ENCODE measurements at regions not wholly inside any gene's neighbourhood (a gene's known extent, or its start where the extent isn't known, plus 50 kb on each side); places are given as distances from the start of the nearest gene placed in this dataset.

DNA sequence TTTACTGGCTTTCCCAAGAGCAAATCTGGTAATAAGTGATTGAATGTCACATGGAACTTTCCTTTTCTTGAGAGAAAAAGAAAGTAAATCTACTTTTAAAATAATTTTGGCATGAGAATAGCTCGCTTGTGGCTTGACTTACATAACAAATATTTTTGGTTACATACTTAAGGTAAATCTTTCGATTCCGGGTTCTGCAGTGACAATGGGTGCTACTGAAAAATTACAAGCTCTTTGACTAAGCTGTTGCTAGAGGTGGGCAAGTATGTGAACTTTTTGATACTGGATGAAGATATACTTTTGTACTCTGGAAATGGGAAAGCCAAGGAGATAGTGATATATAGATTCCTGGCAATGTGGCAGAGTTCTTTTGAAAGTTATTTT lies 51.9 kb upstream of the OTOL1 start:
- H3K27ac Mint-ChIP-seq = no peak overlapping the region
- DNase-seq = no peak
- H3K36me3 Mint-ChIP-seq (ENCODE audit: low read depth) = no peaks in the 10 kb centered on the region
- no peak overlapping the region for H3K4me3 Mint-ChIP-seq
- H3K9me3 Mint-ChIP-seq = peaks cover 10% of the 10 kb centered on the region
- no peaks in the 10 kb centered on the region for H3K27me3 Mint-ChIP-seq (ENCODE audit: insufficient read depth)
- no peaks in the 10 kb centered on the region for H3K4me1 Mint-ChIP-seq (ENCODE audit: low read depth)
- TF ChIP-seq CTCF (IDR thresholded peaks at IDR 0.05) = no peak

DNA sequence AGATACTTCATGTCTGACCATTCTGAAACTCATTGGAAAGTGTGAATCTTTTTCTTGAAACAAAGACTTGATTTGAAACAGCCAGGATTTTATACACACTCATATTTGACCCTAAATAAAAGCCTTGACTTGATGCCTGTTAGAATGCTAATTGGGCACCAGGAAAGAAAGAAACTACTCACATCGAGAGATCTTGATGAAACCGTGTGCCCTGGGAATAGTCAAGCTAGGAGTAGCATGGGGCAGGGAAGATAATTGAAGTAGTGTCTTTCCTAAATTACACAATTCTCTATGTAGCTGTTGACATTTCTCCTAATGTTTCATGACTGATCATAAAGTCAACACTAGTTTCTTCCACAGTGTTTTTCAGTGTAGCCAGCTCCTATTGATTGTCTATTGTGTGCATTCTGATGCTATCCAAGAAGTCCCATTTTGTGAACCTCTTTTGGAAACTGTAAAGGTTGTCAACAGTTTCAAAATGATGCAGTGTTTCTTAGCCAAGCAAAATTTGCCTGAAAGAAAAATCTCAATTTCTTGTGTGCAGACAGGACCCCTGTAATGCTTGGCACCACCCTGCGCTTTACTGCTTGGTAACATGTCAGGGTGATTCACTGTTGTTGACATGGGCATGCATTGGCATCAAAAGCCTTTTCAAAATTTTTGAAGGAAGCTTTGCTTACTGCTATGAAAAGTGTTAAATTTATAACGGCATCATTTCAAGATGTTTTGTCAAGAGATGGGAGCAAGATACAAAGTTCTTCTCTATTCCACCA lies 52.5 kb upstream of the OTOL1 start:
- H3K9me3 Mint-ChIP-seq = peaks cover 10% of the 10 kb centered on the region
- no peaks in the 10 kb centered on the region for H3K27me3 Mint-ChIP-seq (ENCODE audit: insufficient read depth)
- H3K27ac Mint-ChIP-seq = no peak overlapping the region
- no peaks in the 10 kb centered on the region for H3K4me1 Mint-ChIP-seq (ENCODE audit: low read depth)
- no peak for DNase-seq
- no peak overlapping the region for H3K4me3 Mint-ChIP-seq
- no peak for TF ChIP-seq CTCF (IDR thresholded peaks at IDR 0.05)
- H3K36me3 Mint-ChIP-seq (ENCODE audit: low read depth) = no peaks in the 10 kb centered on the region

DNA sequence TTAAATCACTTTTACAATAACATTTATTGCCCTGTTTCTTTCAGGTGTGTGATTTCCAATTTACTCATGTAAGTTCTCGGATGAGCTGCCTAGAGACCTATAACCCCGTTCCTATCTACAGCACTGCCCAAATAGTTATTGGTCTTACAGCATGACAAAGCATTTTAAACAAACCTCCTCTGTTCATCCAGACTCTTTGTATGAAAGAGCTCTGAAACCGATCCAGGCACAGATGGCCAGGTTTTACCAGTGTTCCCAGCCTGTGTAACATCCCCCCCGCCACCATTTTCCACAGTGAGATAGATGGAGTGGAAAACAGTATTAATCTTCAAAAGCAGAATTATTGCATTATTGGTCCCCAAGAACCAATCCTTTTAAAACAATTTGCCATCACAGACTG lies 59.0 kb upstream of the SPTSSB start:
- Mint-ChIP-seq H3K4me1 (ENCODE audit: low read depth) (no peaks in the 10 kb centered on the region), H3K4me3 (no peak overlapping the region), H3K27ac (no peak overlapping the region), H3K36me3 (ENCODE audit: low read depth) (no peaks in the 10 kb centered on the region), H3K9me3 (no peaks in the 10 kb centered on the region), H3K27me3 (ENCODE audit: insufficient read depth) (peaks cover 6% of the 10 kb centered on the region)
- no peak for TF ChIP-seq CTCF (IDR thresholded peaks at IDR 0.05)
- no peak for DNase-seq

GRCh38 chr3:161427347-161427746 lies 56.0 kb upstream of the SPTSSB start:
- Mint-ChIP-seq H3K4me3 (no peak overlapping the region), H3K27ac (no peak overlapping the region), H3K27me3 (ENCODE audit: insufficient read depth) (peaks cover 5% of the 10 kb centered on the region; the same call in 1 of the 2 replicates), H3K4me1 (ENCODE audit: low read depth) (no peaks in the 10 kb centered on the region), H3K9me3 (no peaks in the 10 kb centered on the region), H3K36me3 (ENCODE audit: low read depth) (no peaks in the 10 kb centered on the region)
- TF ChIP-seq CTCF (IDR thresholded peaks at IDR 0.05) = no peak
- DNase-seq = no peak

- H3K27ac Mint-ChIP-seq = no peak overlapping the region
- no peak for DNase-seq
- no peak overlapping the region for H3K4me3 Mint-ChIP-seq
- TF ChIP-seq CTCF (IDR thresholded peaks at IDR 0.05) = no peak
- H3K36me3 Mint-ChIP-seq (ENCODE audit: low read depth) = no peaks in the 10 kb centered on the region
- H3K9me3 Mint-ChIP-seq = no peaks in the 10 kb centered on the region
- no peaks in the 10 kb centered on the region for H3K4me1 Mint-ChIP-seq (ENCODE audit: low read depth)
- H3K27me3 Mint-ChIP-seq (ENCODE audit: insufficient read depth) = peaks cover 5% of the 10 kb centered on the region; the same call in 1 of the 2 replicates
Observed at GRCh38 chr3:161426758-161427157, 55.4 kb upstream of the SPTSSB start.
